Ectodermal cell (in vitro differentiated cells): ENCODE measurements at regions not wholly inside any gene's neighbourhood (a gene's known extent, or its start where the extent isn't known, plus 50 kb on each side); places are given as distances from the start of the nearest gene placed in this dataset.

Source experiments
- H3K27ac ChIP-seq: 2 replicates; pipeline ENCODE4 v1.7.0; 2013; ENCODE audit warnings: mild to moderate bottlenecking, low read depth, low read length; ENCODE audit not compliant: insufficient read depth, poor library complexity, severe bottlenecking
- H3K27me3 ChIP-seq: 2 replicates; pipeline ENCODE4 v1.7.0; 2013; ENCODE audit warnings: mild to moderate bottlenecking, low read length; ENCODE audit not compliant: insufficient read depth, control insufficient read depth, poor library complexity, severe bottlenecking
- H3K36me3 ChIP-seq: one replicate; pipeline ENCODE4 v1.7.0; 2013; ENCODE audit warnings: low read length; ENCODE audit not compliant: control insufficient read depth, insufficient read depth
- H3K4me1 ChIP-seq: one replicate; pipeline ENCODE4 v1.7.0; 2013; ENCODE audit warnings: low read length; ENCODE audit not compliant: control insufficient read depth, insufficient read depth
- H3K4me3 ChIP-seq: 2 replicates; pipeline ENCODE4 v1.7.0; 2013; ENCODE audit warnings: low read depth, low read length, control low read depth; ENCODE audit not compliant: insufficient read depth
- H3K9me3 ChIP-seq: 2 replicates; pipeline ENCODE4 v1.7.0; 2013; ENCODE audit warnings: mild to moderate bottlenecking, low read length, moderate library complexity; ENCODE audit not compliant: control insufficient read depth
- WGBS, 2 experiments: methylation state at CpG; one replicate each; pipeline ENCODE4 v1.1.7; 2013; ENCODE audit warnings: missing lambda C conversion rate in 2 of 2; 5-methylcytosine and 5-hydroxymethylcytosine counted together

GRCh38 chr10:65348637-65349036 is 1577.2 kb upstream of the LRRTM3 start:
- Histone ChIP-seq H3K4me1 (no peaks in the 10 kb centered on the region), H3K36me3 (no peaks in the 10 kb centered on the region), H3K9me3 (no peaks in the 10 kb centered on the region), H3K4me3 (no peak overlapping the region), H3K27me3 (no peaks in the 10 kb centered on the region), H3K27ac (no peak overlapping the region)
- WGBS, 2 experiments: 85 to 87% methylated on average over 8 of the region's 8 CpGs

GRCh38 chr10:65350611-65351010 is 1575.2 kb upstream of the LRRTM3 start:
- H3K27me3 ChIP-seq: no peaks in the 10 kb centered on the region
- 60 to 63% methylated on average over 3 of the region's 3 CpGs for WGBS, 2 experiments
- no peaks in the 10 kb centered on the region for H3K36me3 ChIP-seq
- no peaks in the 10 kb centered on the region for H3K4me1 ChIP-seq
- no peak overlapping the region for H3K4me3 ChIP-seq
- no peak overlapping the region for H3K27ac ChIP-seq
- no peaks in the 10 kb centered on the region for H3K9me3 ChIP-seq

- Histone ChIP-seq H3K27me3 (no peaks in the 10 kb centered on the region), H3K4me1 (no peaks in the 10 kb centered on the region), H3K9me3 (no peaks in the 10 kb centered on the region), H3K36me3 (no peaks in the 10 kb centered on the region), H3K27ac (no peak overlapping the region), H3K4me3 (no peak overlapping the region)
- WGBS, 2 experiments: 71 to 77% methylated on average over 2 of the region's 2 CpGs
Observed at GRCh38 chr10:65355141-65355680, 1570.6 kb upstream of the LRRTM3 start.

GRCh38 chr10:65358565-65358964 is 1567.3 kb upstream of the LRRTM3 start:
- Histone ChIP-seq H3K4me3 (no peak overlapping the region), H3K4me1 (no peaks in the 10 kb centered on the region), H3K27ac (no peak overlapping the region), H3K27me3 (no peaks in the 10 kb centered on the region), H3K36me3 (no peaks in the 10 kb centered on the region), H3K9me3 (no peaks in the 10 kb centered on the region)
- WGBS, 2 experiments: 39 to 60% methylated on average over 1 of the region's 1 CpG

- Histone ChIP-seq H3K27me3 (no peaks in the 10 kb centered on the region), H3K4me1 (no peaks in the 10 kb centered on the region), H3K4me3 (no peak overlapping the region), H3K9me3 (no peaks in the 10 kb centered on the region), H3K27ac (no peak overlapping the region), H3K36me3 (no peaks in the 10 kb centered on the region)
- 100% methylated on average over 2 of the region's 2 CpGs; no CpG with 5 or more reads in 1 of the 2 experiments for WGBS, 2 experiments
Observed at GRCh38 chr10:65360497-65360896, 1565.3 kb upstream of the LRRTM3 start.

- H3K27ac ChIP-seq: no peak overlapping the region
- no peaks in the 10 kb centered on the region for H3K27me3 ChIP-seq
- H3K4me1 ChIP-seq: no peaks in the 10 kb centered on the region
- 67 to 77% methylated on average over 1 of the region's 1 CpG for WGBS, 2 experiments
- no peaks in the 10 kb centered on the region for H3K36me3 ChIP-seq
- no peak overlapping the region for H3K4me3 ChIP-seq
- no peaks in the 10 kb centered on the region for H3K9me3 ChIP-seq
Observed at GRCh38 chr10:65365878-65366277, 1560.0 kb upstream of the LRRTM3 start.

GRCh38 chr10:65367706-65368105 is 1558.1 kb upstream of the LRRTM3 start:
- Histone ChIP-seq H3K36me3 (no peaks in the 10 kb centered on the region), H3K27me3 (no peaks in the 10 kb centered on the region), H3K9me3 (no peaks in the 10 kb centered on the region), H3K4me1 (no peaks in the 10 kb centered on the region), H3K27ac (no peak overlapping the region), H3K4me3 (no peak overlapping the region)

- Histone ChIP-seq H3K36me3 (no peaks in the 10 kb centered on the region), H3K4me3 (no peak overlapping the region), H3K4me1 (peaks cover 6% of the 10 kb centered on the region), H3K27me3 (no peaks in the 10 kb centered on the region), H3K9me3 (no peaks in the 10 kb centered on the region), H3K27ac (no peak overlapping the region)
- 81 to 88% methylated on average over 3 of the region's 3 CpGs for WGBS, 2 experiments
Observed at GRCh38 chr10:65375528-65375927, 1550.3 kb upstream of the LRRTM3 start.

- H3K4me3 ChIP-seq: no peak overlapping the region
- H3K9me3 ChIP-seq: no peaks in the 10 kb centered on the region
- no CpG with 5 or more reads among the region's 1 CpG for WGBS, 2 experiments
- H3K27ac ChIP-seq: no peak overlapping the region
- no peaks in the 10 kb centered on the region for H3K27me3 ChIP-seq
- H3K4me1 ChIP-seq: peaks cover 6% of the 10 kb centered on the region
- no peaks in the 10 kb centered on the region for H3K36me3 ChIP-seq
Observed at GRCh38 chr10:65377687-65378086, 1548.1 kb upstream of the LRRTM3 start.

GRCh38 chr10:65394502-65395297 is 1531.1 kb upstream of the LRRTM3 start:
- 46 to 48% methylated on average over 2 of the region's 2 CpGs for WGBS, 2 experiments
- H3K4me1 ChIP-seq: no peaks in the 10 kb centered on the region
- H3K4me3 ChIP-seq: no peak overlapping the region
- no peak overlapping the region for H3K27ac ChIP-seq
- H3K36me3 ChIP-seq: no peaks in the 10 kb centered on the region
- no peaks in the 10 kb centered on the region for H3K27me3 ChIP-seq
- H3K9me3 ChIP-seq: no peaks in the 10 kb centered on the region
